Ovary (tissue), 7 donors: ENCODE measurements at regions not wholly inside any gene's neighbourhood (a gene's known extent, or its start where the extent isn't known, plus 50 kb on each side); places are given as distances from the start of the nearest gene placed in this dataset.

Experiments
- DNase-seq, 5 donors: peaks; one replicate each; pipeline ENCODE4 v3.0.0-alpha.2; 2019 to 2020
- H3K27ac ChIP-seq, 2 donors: fragments of 200-600 bp; one replicate each; pipeline versions ENCODE4 v1.5.1 to v1.8.0; 2019 to 2022
- H3K27me3 ChIP-seq: fragments of 200-600 bp; one replicate; pipeline ENCODE4 v1.8.0; 2022
- H3K36me3 ChIP-seq: fragments of 200-600 bp; sonication (generic); one replicate; pipeline ENCODE4 v1.5.1; 2019
- H3K4me1 ChIP-seq: one replicate; pipeline ENCODE4 v1.8.1; 2013; ENCODE audit warnings: mild to moderate bottlenecking, moderate library complexity; ENCODE audit not compliant: insufficient read depth
- H3K4me3 ChIP-seq: fragments of 200-600 bp; sonication (generic); one replicate; pipeline ENCODE4 v1.5.1; 2017
- H3K9me3 ChIP-seq, 2 donors: fragments of 200-600 bp in 1 of 2; sonication (generic) in 1 of 2; one replicate each; pipeline versions ENCODE4 v1.5.1 to v1.8.1; 2013 to 2019; ENCODE audit warnings: mild to moderate bottlenecking in 1 of 2, moderate library complexity in 1 of 2
- EP300 ChIP-seq: sonication (generic); formaldehyde crosslinking; IDR thresholded peaks from one replicate; pipeline ENCODE4 v1.6.1; 2017; ENCODE audit warnings: antibody characterized with exemption
- POLR2A ChIP-seq: fragments of 450-650 bp; IDR thresholded peaks from one replicate; pipeline ENCODE4 v1.6.1; 2017; ENCODE audit warnings: antibody characterized with exemption, mild to moderate bottlenecking, moderate library complexity
- WGBS, 3 donors: extraction: QIAGEN DNeasy Blood & Tissue Kit in 1 of 3; methylation state at CpG; one replicate each; pipeline versions ENCODE4 v1.1.5 to v1.1.7; 2013 to 2017; 5-methylcytosine and 5-hydroxymethylcytosine counted together
- intact Hi-C, 4 donors: fragments of 100-400 bp; cut with DNase I; formaldehyde crosslinking; loops; one replicate each; pipeline versions ENCODE4 v1.11.0 to v1.15.1; 2022 to 2023
- TF ChIP-seq, protein P1 (sequence below), 3 donors: fragments of 450-650 bp in 2 of 3; fragments of 200-600 bp in 1 of 3; IDR thresholded peaks; one replicate each; pipeline versions ENCODE4 v1.5.1 to v1.8.0; 2016 to 2022; ENCODE audit warnings: antibody characterized with exemption in 3 of 3, mild to moderate bottlenecking in 1 of 3
- donor health status: DM: no; HTN: no; CAD: no; lungs with moderate emphysema.
- donor health status: DM: no; HTN: no; CAD: no.
- donor health status: Bipolar disorder and iron deficiency.
- donor health status: DM: no; HTN: no; CAD: no.
- donor health status: DM: yes; HTN: yes; CAD: no.

DNA sequence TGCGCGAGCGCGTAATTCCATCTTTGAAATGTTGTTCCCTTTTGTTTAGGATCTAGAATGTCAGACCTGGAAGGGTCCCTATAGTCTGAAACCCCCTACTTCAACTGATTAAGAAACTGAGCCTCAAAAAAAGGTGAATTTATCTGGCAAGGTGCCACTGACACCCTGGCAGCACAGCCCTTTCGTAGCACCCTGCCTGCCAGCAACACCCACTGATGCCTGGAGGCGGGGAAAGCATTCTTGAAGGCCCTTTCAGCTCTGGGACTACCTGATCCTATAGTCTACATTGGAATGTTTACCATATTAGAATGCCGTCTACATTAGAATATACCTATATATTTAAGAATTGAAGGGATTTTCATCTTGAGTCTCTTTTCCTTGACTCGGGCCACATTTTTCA lies 542.3 kb downstream of the BUD13 start:
- no peaks in the 10 kb centered on the region for H3K36me3 ChIP-seq
- no peak for DNase-seq
- no peaks in the 10 kb centered on the region for H3K4me1 ChIP-seq
- no peaks in the 10 kb centered on the region for H3K9me3 ChIP-seq
- intact Hi-C loops = no loop called here
- TF ChIP-seq, protein P1, sequence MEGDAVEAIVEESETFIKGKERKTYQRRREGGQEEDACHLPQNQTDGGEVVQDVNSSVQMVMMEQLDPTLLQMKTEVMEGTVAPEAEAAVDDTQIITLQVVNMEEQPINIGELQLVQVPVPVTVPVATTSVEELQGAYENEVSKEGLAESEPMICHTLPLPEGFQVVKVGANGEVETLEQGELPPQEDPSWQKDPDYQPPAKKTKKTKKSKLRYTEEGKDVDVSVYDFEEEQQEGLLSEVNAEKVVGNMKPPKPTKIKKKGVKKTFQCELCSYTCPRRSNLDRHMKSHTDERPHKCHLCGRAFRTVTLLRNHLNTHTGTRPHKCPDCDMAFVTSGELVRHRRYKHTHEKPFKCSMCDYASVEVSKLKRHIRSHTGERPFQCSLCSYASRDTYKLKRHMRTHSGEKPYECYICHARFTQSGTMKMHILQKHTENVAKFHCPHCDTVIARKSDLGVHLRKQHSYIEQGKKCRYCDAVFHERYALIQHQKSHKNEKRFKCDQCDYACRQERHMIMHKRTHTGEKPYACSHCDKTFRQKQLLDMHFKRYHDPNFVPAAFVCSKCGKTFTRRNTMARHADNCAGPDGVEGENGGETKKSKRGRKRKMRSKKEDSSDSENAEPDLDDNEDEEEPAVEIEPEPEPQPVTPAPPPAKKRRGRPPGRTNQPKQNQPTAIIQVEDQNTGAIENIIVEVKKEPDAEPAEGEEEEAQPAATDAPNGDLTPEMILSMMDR (IDR thresholded peaks at IDR 0.05) = no peak
- TF ChIP-seq POLR2A (no peak), EP300 (no peak)
- H3K27me3 ChIP-seq = no peaks in the 10 kb centered on the region
- H3K4me3 ChIP-seq = no peak overlapping the region
- H3K27ac ChIP-seq = no peak overlapping the region
- WGBS, 3 donors = 96 to 98% (median 97%) methylated on average over 8 of the region's 8 CpGs

DNA sequence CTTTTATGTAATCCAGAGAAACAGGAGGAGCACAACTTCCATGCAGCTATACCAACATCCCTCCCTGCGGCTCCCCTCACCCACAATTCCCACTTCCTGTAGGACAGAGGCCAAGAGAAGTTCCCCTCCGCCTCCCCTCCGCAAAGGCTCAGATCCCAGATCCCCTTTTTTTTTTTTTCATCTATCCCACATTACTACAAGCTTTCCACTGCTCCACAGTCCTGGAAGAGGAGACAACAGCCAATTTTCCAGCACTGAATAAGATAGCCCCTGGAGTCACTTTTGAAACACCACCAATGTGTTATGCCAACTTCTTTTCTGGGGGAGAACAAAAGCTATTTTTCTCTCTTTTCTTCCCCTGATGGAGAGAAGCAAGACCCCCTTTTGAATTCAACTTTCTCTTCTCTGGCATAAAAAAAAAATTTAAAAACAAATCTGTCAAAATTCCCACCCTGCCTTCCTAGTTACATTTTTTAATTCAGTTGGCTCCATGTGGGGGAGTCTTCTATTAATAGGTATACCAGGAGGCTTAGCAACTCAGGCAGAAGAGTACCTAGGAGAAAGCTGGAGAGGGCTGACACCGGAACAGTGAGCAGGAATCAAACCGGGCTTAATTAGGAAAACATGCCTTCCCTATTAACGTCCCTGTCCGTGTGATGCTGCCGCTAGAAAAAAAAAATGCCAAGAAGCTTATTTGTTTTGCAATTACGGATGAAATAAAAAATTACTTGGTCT lies 543.4 kb downstream of the BUD13 start:
- DNase-seq = no peak
- Histone ChIP-seq H3K9me3 (no peaks in the 10 kb centered on the region), H3K4me3 (no peak overlapping the region), H3K27ac (no peak overlapping the region), H3K4me1 (no peaks in the 10 kb centered on the region), H3K27me3 (no peaks in the 10 kb centered on the region), H3K36me3 (no peaks in the 10 kb centered on the region)
- TF ChIP-seq, protein P1 (IDR thresholded peaks at IDR 0.05) = no peak
- TF ChIP-seq EP300 = no peak
- no peak for TF ChIP-seq POLR2A
- intact Hi-C loops = no loop called here
- 38 to 46% (median 40%) methylated on average over 9 of the region's 9 CpGs for WGBS, 3 donors

DNA sequence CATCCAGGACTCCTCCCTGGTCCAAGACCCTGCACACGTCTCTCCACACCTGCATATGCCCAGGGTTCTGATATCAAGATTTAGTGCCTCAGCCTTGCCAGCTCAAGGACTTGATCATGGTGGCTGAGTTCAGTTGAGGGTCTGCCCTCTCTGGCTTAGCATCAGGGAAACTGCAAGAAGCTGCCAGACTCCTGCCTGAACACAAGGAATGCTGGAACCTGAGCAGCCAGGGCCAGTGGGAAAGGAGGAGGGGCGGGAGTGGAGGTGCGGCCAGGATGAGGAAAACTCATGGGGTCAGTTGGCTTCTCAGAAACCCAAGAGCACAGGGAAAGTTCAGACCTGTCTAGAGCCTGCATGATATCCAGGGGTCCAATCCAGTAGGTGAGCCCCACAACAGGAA lies 546.1 kb downstream of the BUD13 start:
- TF ChIP-seq, protein P1 (IDR thresholded peaks at IDR 0.05) = no peak
- TF ChIP-seq POLR2A (no peak), EP300 (no peak)
- Histone ChIP-seq H3K4me3 (no peak overlapping the region), H3K4me1 (no peaks in the 10 kb centered on the region), H3K36me3 (no peaks in the 10 kb centered on the region), H3K27me3 (no peaks in the 10 kb centered on the region), H3K27ac (no peak overlapping the region), H3K9me3 (no peaks in the 10 kb centered on the region)
- intact Hi-C loops = no loop called here
- 86 to 94% (median 91%) methylated on average over 3 of the region's 3 CpGs for WGBS, 3 donors
- DNase-seq = no peak

DNA sequence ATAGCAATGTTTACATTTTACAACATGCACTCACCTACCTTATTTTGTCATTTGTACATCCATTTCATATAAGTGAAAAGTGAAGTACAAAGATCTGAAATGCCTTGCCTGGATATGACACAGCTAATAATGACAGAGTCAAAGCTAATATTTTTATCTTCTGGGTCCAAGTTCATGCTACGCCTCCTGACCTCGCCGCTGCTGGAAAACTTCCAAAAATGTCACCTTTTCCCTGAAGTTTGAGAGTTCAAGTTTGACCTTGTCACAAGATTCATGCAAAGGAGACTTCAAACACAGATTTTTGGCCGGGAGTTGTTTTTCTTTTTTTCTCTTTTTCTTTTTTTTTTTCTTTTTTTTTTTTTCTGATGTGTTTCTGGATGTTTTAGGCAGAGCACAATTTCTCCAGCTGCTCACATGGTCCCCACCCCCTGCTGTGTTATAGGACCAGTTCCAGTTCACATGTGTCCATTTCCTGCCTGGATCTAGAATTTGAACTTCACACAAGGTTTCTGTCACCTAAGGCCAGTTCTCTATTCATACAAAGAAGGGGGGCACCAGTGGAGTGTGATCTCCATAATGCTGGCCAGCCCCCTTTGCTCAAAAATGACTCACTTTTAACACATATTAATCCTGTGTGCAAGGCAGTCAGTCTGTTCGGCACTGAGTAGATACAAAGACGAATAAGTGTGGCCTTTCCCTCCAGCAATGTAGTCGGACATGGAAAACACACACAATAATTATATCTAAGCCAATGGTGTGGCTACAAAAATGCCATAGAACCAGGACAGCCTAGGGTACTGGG lies 546.8 kb downstream of the BUD13 start:
- intact Hi-C loops = no loop called here
- H3K27me3 ChIP-seq = no peaks in the 10 kb centered on the region
- H3K4me3 ChIP-seq = no peak overlapping the region
- 41 to 48% (median 43%) methylated on average over 7 of the region's 7 CpGs for WGBS, 3 donors
- no peak overlapping the region for H3K27ac ChIP-seq
- H3K36me3 ChIP-seq = no peaks in the 10 kb centered on the region
- TF ChIP-seq, protein P1 (IDR thresholded peaks at IDR 0.05) = no peak
- no peaks in the 10 kb centered on the region for H3K4me1 ChIP-seq
- H3K9me3 ChIP-seq = no peaks in the 10 kb centered on the region
- no peak for DNase-seq
